WTC11 (cell line): ENCODE measurements at regions not wholly inside any gene's neighbourhood (a gene's known extent, or its start where the extent isn't known, plus 50 kb on each side); places are given as distances from the start of the nearest gene placed in this dataset.

Experiments used
- ATAC-seq: fragments of 200-7000 bp; cut with Tn5 transposase; 2 replicates; pipeline ENCODE4 v1.10.0; 2021; ENCODE audit warnings: mild to moderate bottlenecking, moderate library complexity
- CTCF ChIA-PET: fragments of 300-600 bp; sonication (Branson Sonifier 250); formaldehyde crosslinking; loops from one replicate; lab custom pipeline; 2021; ENCODE audit warnings: antibody characterized with exemption; lab: Charles Lee
- POLR2A ChIA-PET: fragments of 350-600 bp; sonication (Branson Sonifier 250); formaldehyde crosslinking; loops from one replicate; lab custom pipeline; 2021; ENCODE audit warnings: antibody characterized with exemption; lab: Charles Lee
- DNase-seq: peaks from one replicate; pipeline ENCODE4 v3.0.0; 2021; ENCODE audit warnings: low spot score
- H3K27ac Mint-ChIP-seq: 2 replicates; pipeline ENCODE4 v1.8.0; 2021; ENCODE audit warnings: mixed read lengths
- H3K27me3 Mint-ChIP-seq: 2 replicates; pipeline ENCODE4 v1.8.0; 2021; ENCODE audit warnings: low read depth, mild to moderate bottlenecking, moderate library complexity, mixed read lengths
- H3K36me3 Mint-ChIP-seq: 2 replicates; pipeline ENCODE4 v1.8.0; 2021; ENCODE audit warnings: mixed read lengths
- H3K4me1 Mint-ChIP-seq: 2 replicates; pipeline ENCODE4 v1.8.0; 2022; ENCODE audit warnings: mixed read lengths
- H3K4me3 Mint-ChIP-seq: 2 replicates; pipeline ENCODE4 v1.8.0; 2021; ENCODE audit warnings: mild to moderate bottlenecking, moderate library complexity, mixed read lengths
- H3K9me3 Mint-ChIP-seq: 2 replicates; pipeline ENCODE4 v1.8.0; 2021; ENCODE audit warnings: mixed read lengths
- ATF3 ChIP-seq: sonication (generic); formaldehyde crosslinking; conservative IDR thresholded peaks from 2 replicates; pipeline ENCODE4 v1.8.1; 2022; ENCODE audit warnings: mild to moderate bottlenecking, missing genetic modification reagents
- ESRRA ChIP-seq: sonication (generic); formaldehyde crosslinking; IDR thresholded peaks from 2 replicates; pipeline ENCODE4 v1.8.1; 2022; ENCODE audit warnings: mild to moderate bottlenecking, missing genetic modification reagents, borderline replicate concordance
- FOXJ3 ChIP-seq: sonication (generic); formaldehyde crosslinking; IDR thresholded peaks from 2 replicates; pipeline ENCODE4 v1.9.0; 2021; ENCODE audit warnings: missing genetic modification reagents, mild to moderate bottlenecking, borderline replicate concordance
- FOXK1 ChIP-seq: sonication (generic); formaldehyde crosslinking; IDR thresholded peaks from 2 replicates; pipeline ENCODE4 v1.8.0; 2022; ENCODE audit warnings: mild to moderate bottlenecking, moderate library complexity, missing genetic modification reagents
- GRHL2 ChIP-seq: fragments of 250-450 bp; sonication (Bioruptor Pico); IDR thresholded peaks from 2 replicates; pipeline ENCODE4 v1.8.0; 2022; ENCODE audit warnings: mild to moderate bottlenecking, moderate library complexity; ENCODE audit not compliant: insufficient replicate concordance, severe bottlenecking
- IRF2 ChIP-seq: sonication (generic); formaldehyde crosslinking; IDR thresholded peaks from 2 replicates; pipeline ENCODE4 v1.8.0; 2022; ENCODE audit warnings: low read depth, missing genetic modification reagents, borderline replicate concordance
- JUN ChIP-seq: sonication (generic); formaldehyde crosslinking; IDR thresholded peaks from 2 replicates; pipeline ENCODE4 v1.8.0; 2023; ENCODE audit warnings: mild to moderate bottlenecking, missing genetic modification reagents
- MYBL2 ChIP-seq: sonication (generic); formaldehyde crosslinking; IDR thresholded peaks from 2 replicates; pipeline ENCODE4 v1.8.1; 2023; ENCODE audit warnings: mild to moderate bottlenecking, moderate library complexity, missing genetic modification reagents
- NFATC4 ChIP-seq: fragments of 250-450 bp; sonication (Bioruptor Pico); IDR thresholded peaks from 2 replicates; pipeline ENCODE4 v1.9.0; 2021; ENCODE audit warnings: mild to moderate bottlenecking
- NFE2L1 ChIP-seq: sonication (generic); formaldehyde crosslinking; IDR thresholded peaks from 2 replicates; pipeline ENCODE4 v1.8.1; 2023; ENCODE audit warnings: missing genetic modification reagents
- OVOL2 ChIP-seq: fragments of 250-450 bp; sonication (Bioruptor Pico); IDR thresholded peaks from 2 replicates; pipeline ENCODE4 v1.9.0; 2021; ENCODE audit warnings: mild to moderate bottlenecking, borderline replicate concordance
- PREB ChIP-seq: sonication (generic); formaldehyde crosslinking; IDR thresholded peaks from 2 replicates; pipeline ENCODE4 v1.8.1; 2022; ENCODE audit warnings: mild to moderate bottlenecking, missing genetic modification reagents, moderate library complexity, borderline replicate concordance
- PRRX2 ChIP-seq: fragments of 250-450 bp; sonication (Bioruptor Pico); IDR thresholded peaks from 2 replicates; pipeline ENCODE4 v1.8.0; 2021; ENCODE audit warnings: mild to moderate bottlenecking
- RORB ChIP-seq: fragments of 250-450 bp; sonication (Bioruptor Pico); IDR thresholded peaks from 2 replicates; pipeline ENCODE4 v1.9.0; 2021; ENCODE audit warnings: mild to moderate bottlenecking
- SMAD3 ChIP-seq: sonication (generic); formaldehyde crosslinking; IDR thresholded peaks from 2 replicates; pipeline ENCODE4 v1.8.0; 2022; ENCODE audit warnings: missing genetic modification reagents, mild to moderate bottlenecking, borderline replicate concordance
- TEAD1 ChIP-seq: sonication (generic); formaldehyde crosslinking; IDR thresholded peaks from 2 replicates; pipeline ENCODE4 v1.8.0; 2022; ENCODE audit warnings: mild to moderate bottlenecking, missing genetic modification reagents
- TEAD4 ChIP-seq: sonication (generic); formaldehyde crosslinking; IDR thresholded peaks from 2 replicates; pipeline ENCODE4 v1.8.0; 2022; ENCODE audit warnings: mild to moderate bottlenecking, missing genetic modification reagents
- ZNF263 ChIP-seq: sonication (generic); formaldehyde crosslinking; IDR thresholded peaks from 2 replicates; pipeline ENCODE4 v1.8.1; 2022; ENCODE audit warnings: low read depth, mild to moderate bottlenecking, moderate library complexity, missing genetic modification reagents
- ZNF281 ChIP-seq: sonication (generic); formaldehyde crosslinking; IDR thresholded peaks from 2 replicates; pipeline ENCODE4 v1.8.0; 2023; ENCODE audit warnings: mild to moderate bottlenecking, missing genetic modification reagents
- ZNF416 ChIP-seq: fragments of 250-450 bp; sonication (Bioruptor Pico); IDR thresholded peaks from 2 replicates; pipeline ENCODE4 v1.9.0; 2021; ENCODE audit warnings: mild to moderate bottlenecking, inconsistent platforms
- ZNF423 ChIP-seq: fragments of 250-450 bp; sonication (Bioruptor Pico); IDR thresholded peaks from 2 replicates; pipeline ENCODE4 v2.1.2; 2022; ENCODE audit warnings: mild to moderate bottlenecking, moderate library complexity
- ZNF532 ChIP-seq: fragments of 250-450 bp; sonication (Bioruptor Pico); IDR thresholded peaks from 2 replicates; pipeline ENCODE4 v1.9.0; 2021; ENCODE audit warnings: mild to moderate bottlenecking, borderline replicate concordance
- TF ChIP-seq, protein P1 (sequence below): fragments of 250-450 bp; sonication (Bioruptor Pico); IDR thresholded peaks from 2 replicates; pipeline ENCODE4 v2.1.2; 2022; ENCODE audit warnings: mild to moderate bottlenecking, moderate library complexity
- TF ChIP-seq, protein P2 (sequence below): sonication (generic); formaldehyde crosslinking; IDR thresholded peaks from 2 replicates; pipeline ENCODE4 v1.8.0; 2022; ENCODE audit warnings: mild to moderate bottlenecking, missing genetic modification reagents
- TF ChIP-seq, protein P3 (sequence below): fragments of 200-600 bp; IDR thresholded peaks from 2 replicates; pipeline ENCODE4 v1.8.0; 2022; ENCODE audit warnings: antibody characterized with exemption

- no peak for TF ChIP-seq ZNF532 (CRISPR knock-in tag)
- no peak for TF ChIP-seq PRRX2 (CRISPR knock-in tag)
- TF ChIP-seq NFATC4 (CRISPR knock-in tag), result no peak
- no peak for TF ChIP-seq FOXK1 (CRISPR knock-in tag)
- no peak for TF ChIP-seq RORB (CRISPR knock-in tag)
- no peak for TF ChIP-seq ZNF263 (CRISPR knock-in tag)
- no peak for TF ChIP-seq FOXJ3 (CRISPR knock-in tag)
- no peak for TF ChIP-seq ESRRA
- no peak for TF ChIP-seq MYBL2 (CRISPR knock-in tag)
- TF ChIP-seq NFE2L1 (CRISPR knock-in tag), result no peak
- TF ChIP-seq, protein P1, sequence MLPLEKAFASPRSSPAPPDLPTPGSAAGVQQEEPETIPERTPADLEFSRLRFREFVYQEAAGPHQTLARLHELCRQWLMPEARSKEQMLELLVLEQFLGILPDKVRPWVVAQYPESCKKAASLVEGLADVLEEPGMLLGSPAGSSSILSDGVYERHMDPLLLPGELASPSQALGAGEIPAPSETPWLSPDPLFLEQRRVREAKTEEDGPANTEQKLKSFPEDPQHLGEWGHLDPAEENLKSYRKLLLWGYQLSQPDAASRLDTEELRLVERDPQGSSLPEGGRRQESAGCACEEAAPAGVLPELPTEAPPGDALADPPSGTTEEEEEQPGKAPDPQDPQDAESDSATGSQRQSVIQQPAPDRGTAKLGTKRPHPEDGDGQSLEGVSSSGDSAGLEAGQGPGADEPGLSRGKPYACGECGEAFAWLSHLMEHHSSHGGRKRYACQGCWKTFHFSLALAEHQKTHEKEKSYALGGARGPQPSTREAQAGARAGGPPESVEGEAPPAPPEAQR (CRISPR knock-in tag), result no peak
- TF ChIP-seq TEAD4 (CRISPR knock-in tag), result no peak
- TF ChIP-seq ATF3 (CRISPR knock-in tag), result no peak
- TF ChIP-seq PREB (CRISPR knock-in tag), result no peak
- no peak for TF ChIP-seq OVOL2 (CRISPR knock-in tag)
- TF ChIP-seq, all 79 proteins: peak for 0
Measured at GRCh38 chr16:86133377-86133776, 234.4 kb downstream of the IRF8 start (continued).

- no peaks in the 10 kb centered on the region for H3K36me3 Mint-ChIP-seq
- H3K27ac Mint-ChIP-seq, result no peak overlapping the region
- ATAC-seq, result no peak
- H3K4me1 Mint-ChIP-seq, result 0 out of 2 replicates have a peak, but pooled peaks cover 3% of the 10 kb centered on the region
- DNase-seq, result no peak
- CTCF ChIA-PET, result interaction anchor here (0.6 to 1.1 kb wide), 2 partner anchors 11 to 61 kb away, joined by 3 to 4 read pairs; no protein-coding TSS in a partner anchor
- POLR2A ChIA-PET, result no interaction called here
- no peak overlapping the region for H3K4me3 Mint-ChIP-seq
- peaks cover 5% of the 10 kb centered on the region for H3K27me3 Mint-ChIP-seq
- no peaks in the 10 kb centered on the region for H3K9me3 Mint-ChIP-seq
- TF ChIP-seq JUN (CRISPR knock-in tag) (no peak), NFE2L1 (CRISPR knock-in tag) (no peak), TEAD1 (no peak), MYBL2 (CRISPR knock-in tag) (no peak), IRF2 (CRISPR knock-in tag) (no peak), OVOL2 (CRISPR knock-in tag) (no peak), ZNF281 (CRISPR knock-in tag) (no peak), ZNF423 (CRISPR knock-in tag) (no peak), GRHL2 (CRISPR knock-in tag) (no peak), ZNF416 (CRISPR knock-in tag) (no peak), TEAD4 (CRISPR knock-in tag) (no peak), SMAD3 (CRISPR knock-in tag) (no peak), NFATC4 (CRISPR knock-in tag) (no peak)
- TF ChIP-seq, protein P2, sequence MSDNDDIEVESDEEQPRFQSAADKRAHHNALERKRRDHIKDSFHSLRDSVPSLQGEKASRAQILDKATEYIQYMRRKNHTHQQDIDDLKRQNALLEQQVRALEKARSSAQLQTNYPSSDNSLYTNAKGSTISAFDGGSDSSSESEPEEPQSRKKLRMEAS (CRISPR knock-in tag), result no peak
- TF ChIP-seq, protein P3, sequence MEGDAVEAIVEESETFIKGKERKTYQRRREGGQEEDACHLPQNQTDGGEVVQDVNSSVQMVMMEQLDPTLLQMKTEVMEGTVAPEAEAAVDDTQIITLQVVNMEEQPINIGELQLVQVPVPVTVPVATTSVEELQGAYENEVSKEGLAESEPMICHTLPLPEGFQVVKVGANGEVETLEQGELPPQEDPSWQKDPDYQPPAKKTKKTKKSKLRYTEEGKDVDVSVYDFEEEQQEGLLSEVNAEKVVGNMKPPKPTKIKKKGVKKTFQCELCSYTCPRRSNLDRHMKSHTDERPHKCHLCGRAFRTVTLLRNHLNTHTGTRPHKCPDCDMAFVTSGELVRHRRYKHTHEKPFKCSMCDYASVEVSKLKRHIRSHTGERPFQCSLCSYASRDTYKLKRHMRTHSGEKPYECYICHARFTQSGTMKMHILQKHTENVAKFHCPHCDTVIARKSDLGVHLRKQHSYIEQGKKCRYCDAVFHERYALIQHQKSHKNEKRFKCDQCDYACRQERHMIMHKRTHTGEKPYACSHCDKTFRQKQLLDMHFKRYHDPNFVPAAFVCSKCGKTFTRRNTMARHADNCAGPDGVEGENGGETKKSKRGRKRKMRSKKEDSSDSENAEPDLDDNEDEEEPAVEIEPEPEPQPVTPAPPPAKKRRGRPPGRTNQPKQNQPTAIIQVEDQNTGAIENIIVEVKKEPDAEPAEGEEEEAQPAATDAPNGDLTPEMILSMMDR, result no peak
Measured at GRCh38 chr16:86133847-86134375, 234.9 kb downstream of the IRF8 start.
